ENCODE measurements at regions not wholly inside any gene's neighbourhood (a gene's known extent, or its start where the extent isn't known, plus 50 kb on each side); places are given as distances from the start of the nearest gene placed in this dataset.
"Not testable (repeated sequence)": the region's sequence is repeated elsewhere in the genome, so short reads cannot be mapped to it uniquely, and the experiment has no call there.

DNA sequence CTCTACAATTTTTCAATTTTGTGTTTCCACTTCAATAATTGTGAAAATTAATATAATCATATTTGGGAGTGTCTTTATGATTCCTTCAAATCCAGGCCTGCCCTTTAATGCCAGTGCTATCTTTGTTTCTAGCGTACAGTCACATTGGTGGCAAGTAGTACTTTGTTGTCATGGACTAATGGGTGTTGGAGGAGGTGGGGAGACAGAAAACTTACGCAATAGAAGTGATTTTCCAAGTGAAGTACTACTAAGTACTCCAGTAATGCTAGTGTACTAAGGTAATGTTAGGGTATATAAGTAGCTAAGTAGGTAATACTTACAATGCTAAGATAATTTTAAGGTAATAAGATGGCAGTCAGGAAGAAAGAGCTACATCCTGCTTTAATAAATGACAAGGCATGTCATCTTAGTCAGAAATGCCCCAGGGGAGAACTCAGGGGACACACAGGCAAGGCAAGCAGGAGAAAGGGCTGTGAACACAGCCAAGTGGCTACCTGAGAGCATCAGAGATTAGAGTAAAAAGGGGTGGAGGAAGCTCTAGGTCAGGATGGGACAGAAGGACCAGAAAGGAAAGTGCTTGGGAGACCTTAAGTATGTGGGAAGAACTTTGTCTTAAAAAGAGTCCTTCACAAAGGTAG is 217.2 kb upstream of the PRDM1 start:
- TF ChIP-seq, protein P1, sequence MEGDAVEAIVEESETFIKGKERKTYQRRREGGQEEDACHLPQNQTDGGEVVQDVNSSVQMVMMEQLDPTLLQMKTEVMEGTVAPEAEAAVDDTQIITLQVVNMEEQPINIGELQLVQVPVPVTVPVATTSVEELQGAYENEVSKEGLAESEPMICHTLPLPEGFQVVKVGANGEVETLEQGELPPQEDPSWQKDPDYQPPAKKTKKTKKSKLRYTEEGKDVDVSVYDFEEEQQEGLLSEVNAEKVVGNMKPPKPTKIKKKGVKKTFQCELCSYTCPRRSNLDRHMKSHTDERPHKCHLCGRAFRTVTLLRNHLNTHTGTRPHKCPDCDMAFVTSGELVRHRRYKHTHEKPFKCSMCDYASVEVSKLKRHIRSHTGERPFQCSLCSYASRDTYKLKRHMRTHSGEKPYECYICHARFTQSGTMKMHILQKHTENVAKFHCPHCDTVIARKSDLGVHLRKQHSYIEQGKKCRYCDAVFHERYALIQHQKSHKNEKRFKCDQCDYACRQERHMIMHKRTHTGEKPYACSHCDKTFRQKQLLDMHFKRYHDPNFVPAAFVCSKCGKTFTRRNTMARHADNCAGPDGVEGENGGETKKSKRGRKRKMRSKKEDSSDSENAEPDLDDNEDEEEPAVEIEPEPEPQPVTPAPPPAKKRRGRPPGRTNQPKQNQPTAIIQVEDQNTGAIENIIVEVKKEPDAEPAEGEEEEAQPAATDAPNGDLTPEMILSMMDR (conservative IDR thresholded peaks at IDR 0.05; ENCODE audit: low read depth), result no peak
- ChIA-PET CTCF (interaction anchor here (0.6 kb wide), 1 partner anchor 66 kb away, joined by 3 read pairs; no protein-coding TSS in a partner anchor), POLR2A (ENCODE audit: low non-redundant PET) (interaction anchor here (0.6 kb wide), 1 partner anchor 440 kb away, joined by 3 read pairs; no protein-coding TSS in a partner anchor)
- H3K27ac ChIP-seq, result no peak overlapping the region
- no peak for DNase-seq (ENCODE audit: low spot score)

- TF ChIP-seq, protein P1 (conservative IDR thresholded peaks at IDR 0.05; ENCODE audit: low read depth), result no peak
- DNase-seq (ENCODE audit: low spot score), result no peak
- no peak overlapping the region for H3K27ac ChIP-seq
- CTCF ChIA-PET, result no interaction called here
- POLR2A ChIA-PET (ENCODE audit: low non-redundant PET), result no interaction called here
Measured at GRCh38 chr6:105867821-105868220, 218.3 kb upstream of the PRDM1 start.

GRCh38 chr6:105867277-105867676 is 218.9 kb upstream of the PRDM1 start:
- CTCF ChIA-PET, result no interaction called here
- TF ChIP-seq, protein P1 (conservative IDR thresholded peaks at IDR 0.05; ENCODE audit: low read depth), result no peak
- DNase-seq (ENCODE audit: low spot score), result no peak
- H3K27ac ChIP-seq, result no peak overlapping the region
- POLR2A ChIA-PET (ENCODE audit: low non-redundant PET), result no interaction called here

- H3K27ac ChIP-seq, result no peak overlapping the region
- ChIA-PET CTCF (interaction anchor here (0.6 kb wide), 1 partner anchor 165 kb away, joined by 3 read pairs; no protein-coding TSS in a partner anchor), POLR2A (ENCODE audit: low non-redundant PET) (no interaction called here)
- TF ChIP-seq, protein P1 (conservative IDR thresholded peaks at IDR 0.05; ENCODE audit: low read depth), result no peak
- DNase-seq (ENCODE audit: low spot score), result no peak
Measured at GRCh38 chr6:105862936-105863607, 223.1 kb upstream of the PRDM1 start.

GRCh38 chr6:105860927-105861326 is 225.2 kb upstream of the PRDM1 start:
- CTCF ChIA-PET; POLR2A ChIA-PET (ENCODE audit: low non-redundant PET); H3K27ac ChIP-seq; DNase-seq (ENCODE audit: low spot score): not testable (repeated sequence)

- POLR2A ChIA-PET (ENCODE audit: low non-redundant PET), result no interaction called here
- no peak overlapping the region for H3K27ac ChIP-seq
- DNase-seq (ENCODE audit: low spot score), result no peak
- CTCF ChIA-PET, result no interaction called here
- TF ChIP-seq, protein P1 (conservative IDR thresholded peaks at IDR 0.05; ENCODE audit: low read depth), result no peak
Measured at GRCh38 chr6:105859457-105859856, 226.7 kb upstream of the PRDM1 start.

GRCh38 chr6:105858639-105859038 is 227.5 kb upstream of the PRDM1 start:
- POLR2A ChIA-PET (ENCODE audit: low non-redundant PET); DNase-seq (ENCODE audit: low spot score); H3K27ac ChIP-seq; CTCF ChIA-PET: not testable (repeated sequence)
